Loucy (cell line): ENCODE measurements at regions not wholly inside any gene's neighbourhood (a gene's known extent, or its start where the extent isn't known, plus 50 kb on each side); places are given as distances from the start of the nearest gene placed in this dataset.

ENCODE experiments used
- EZH2phosphoT487 ChIP-seq: fragments of 200-600 bp; IDR thresholded peaks from 2 replicates; pipeline ENCODE4 v1.6.1; 2018; ENCODE audit warnings: antibody characterized with exemption, mild to moderate bottlenecking, moderate library complexity, borderline replicate concordance
- TF ChIP-seq, protein P1 (sequence below): fragments of 200-600 bp; sonication (generic); conservative IDR thresholded peaks from 2 replicates; pipeline ENCODE4 v1.5.1; 2014; ENCODE audit warnings: mild to moderate bottlenecking, antibody characterized with exemption, low read length

DNA sequence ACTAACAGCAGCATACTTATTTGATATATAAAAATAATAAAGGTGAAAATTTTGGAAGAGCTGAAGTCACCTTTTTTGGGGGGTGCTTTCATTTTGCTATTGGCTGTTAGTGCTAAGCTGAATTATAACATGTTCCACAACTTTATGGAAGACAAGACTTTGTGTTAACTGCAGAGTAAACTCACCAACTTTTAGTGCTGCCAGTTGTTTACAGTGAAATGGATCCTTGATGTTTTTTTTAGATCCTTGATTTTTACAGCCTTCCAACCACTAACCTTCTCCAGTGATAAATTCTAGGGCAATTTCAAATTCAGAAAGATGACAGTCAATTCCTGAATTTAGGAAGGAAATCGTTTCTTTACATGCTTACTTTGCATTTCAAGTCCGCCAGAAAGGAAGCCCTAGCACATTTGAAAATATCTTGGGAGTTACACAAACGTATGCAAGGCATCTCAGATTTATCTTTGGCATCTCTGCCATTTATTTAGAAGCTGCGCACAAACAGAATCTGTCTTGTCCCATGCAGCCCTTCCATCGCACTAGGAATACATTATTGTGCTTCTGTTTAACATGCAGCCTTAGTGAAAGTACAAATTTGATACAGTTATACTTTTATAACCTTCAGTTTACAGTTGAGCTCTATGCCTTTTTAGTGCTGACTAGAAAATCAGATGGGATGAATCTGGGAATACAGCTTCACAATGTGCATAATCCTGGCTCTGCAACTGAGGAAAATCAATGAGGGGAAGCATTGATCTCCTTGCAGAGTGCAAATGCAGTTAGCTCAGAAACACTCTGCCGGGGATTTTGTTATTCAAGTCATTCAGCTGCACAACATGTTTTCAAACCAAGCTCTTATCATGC lies 142.4 kb upstream of the ZNF608 start:
- TF ChIP-seq, protein P1, sequence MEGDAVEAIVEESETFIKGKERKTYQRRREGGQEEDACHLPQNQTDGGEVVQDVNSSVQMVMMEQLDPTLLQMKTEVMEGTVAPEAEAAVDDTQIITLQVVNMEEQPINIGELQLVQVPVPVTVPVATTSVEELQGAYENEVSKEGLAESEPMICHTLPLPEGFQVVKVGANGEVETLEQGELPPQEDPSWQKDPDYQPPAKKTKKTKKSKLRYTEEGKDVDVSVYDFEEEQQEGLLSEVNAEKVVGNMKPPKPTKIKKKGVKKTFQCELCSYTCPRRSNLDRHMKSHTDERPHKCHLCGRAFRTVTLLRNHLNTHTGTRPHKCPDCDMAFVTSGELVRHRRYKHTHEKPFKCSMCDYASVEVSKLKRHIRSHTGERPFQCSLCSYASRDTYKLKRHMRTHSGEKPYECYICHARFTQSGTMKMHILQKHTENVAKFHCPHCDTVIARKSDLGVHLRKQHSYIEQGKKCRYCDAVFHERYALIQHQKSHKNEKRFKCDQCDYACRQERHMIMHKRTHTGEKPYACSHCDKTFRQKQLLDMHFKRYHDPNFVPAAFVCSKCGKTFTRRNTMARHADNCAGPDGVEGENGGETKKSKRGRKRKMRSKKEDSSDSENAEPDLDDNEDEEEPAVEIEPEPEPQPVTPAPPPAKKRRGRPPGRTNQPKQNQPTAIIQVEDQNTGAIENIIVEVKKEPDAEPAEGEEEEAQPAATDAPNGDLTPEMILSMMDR: no peak
- TF ChIP-seq EZH2phosphoT487: no peak
